Osteoblast (primary cell): ENCODE measurements at regions not wholly inside any gene's neighbourhood (a gene's known extent, or its start where the extent isn't known, plus 50 kb on each side); places are given as distances from the start of the nearest gene placed in this dataset.
"Not testable (repeated sequence)": the region's sequence is repeated elsewhere in the genome, so short reads cannot be mapped to it uniquely, and the experiment has no call there.

Experiments
- DNase-seq: peaks from one replicate; pipeline ENCODE4 v3.0.0; 2011; ENCODE audit warnings: low spot score, mixed read lengths; ENCODE audit not compliant: insufficient read length; ENCODE audit errors: missing footprints
- H2AFZ ChIP-seq: 2 replicates; pipeline ENCODE4 v1.6.0; 2011; ENCODE audit warnings: mild to moderate bottlenecking, low read length
- H3K27ac ChIP-seq: 2 replicates; pipeline ENCODE4 v1.5.1; 2011; ENCODE audit warnings: mild to moderate bottlenecking, low read depth, low read length, moderate library complexity
- H3K27me3 ChIP-seq: 2 replicates; pipeline ENCODE4 v1.6.0; 2012; ENCODE audit warnings: mild to moderate bottlenecking, control low read depth, inconsistent platforms, low read length, moderate library complexity; ENCODE audit not compliant: insufficient read depth
- H3K36me3 ChIP-seq: 2 replicates; pipeline ENCODE4 v1.5.1; 2011; ENCODE audit warnings: mild to moderate bottlenecking, low read length, control low read depth, moderate library complexity; ENCODE audit not compliant: insufficient read depth
- H3K4me1 ChIP-seq: 2 replicates; pipeline ENCODE4 v1.5.1; 2011; ENCODE audit warnings: mild to moderate bottlenecking, low read length, control low read depth, moderate library complexity; ENCODE audit not compliant: insufficient read depth
- H3K4me2 ChIP-seq: 2 replicates; pipeline ENCODE4 v1.6.0; 2011; ENCODE audit warnings: mild to moderate bottlenecking, low read length; ENCODE audit not compliant: insufficient read depth
- H3K4me3 ChIP-seq: fragments of 200-600 bp; sonication (generic); 3 replicates; pipeline ENCODE4 v1.5.1; 2012; ENCODE audit warnings: mild to moderate bottlenecking, low read length, inconsistent platforms; ENCODE audit not compliant: insufficient read depth
- H3K79me2 ChIP-seq: 2 replicates; pipeline ENCODE4 v1.6.0; 2012; ENCODE audit warnings: mild to moderate bottlenecking, low read length, control low read depth, inconsistent platforms; ENCODE audit not compliant: insufficient read depth
- H3K9me3 ChIP-seq: 2 replicates; pipeline ENCODE4 v1.5.1; 2011; ENCODE audit warnings: low read depth, low read length, control low read depth
- H4K20me1 ChIP-seq: 2 replicates; pipeline ENCODE4 v1.6.0; 2012; ENCODE audit warnings: mild to moderate bottlenecking, low read length, control low read depth; ENCODE audit not compliant: insufficient read depth
- TF ChIP-seq, protein P1 (sequence below): IDR thresholded peaks from 2 replicates; pipeline ENCODE4 v1.5.1; 2011; ENCODE audit warnings: mild to moderate bottlenecking, low read depth, low read length, moderate library complexity; ENCODE audit errors: extremely low read depth

DNA sequence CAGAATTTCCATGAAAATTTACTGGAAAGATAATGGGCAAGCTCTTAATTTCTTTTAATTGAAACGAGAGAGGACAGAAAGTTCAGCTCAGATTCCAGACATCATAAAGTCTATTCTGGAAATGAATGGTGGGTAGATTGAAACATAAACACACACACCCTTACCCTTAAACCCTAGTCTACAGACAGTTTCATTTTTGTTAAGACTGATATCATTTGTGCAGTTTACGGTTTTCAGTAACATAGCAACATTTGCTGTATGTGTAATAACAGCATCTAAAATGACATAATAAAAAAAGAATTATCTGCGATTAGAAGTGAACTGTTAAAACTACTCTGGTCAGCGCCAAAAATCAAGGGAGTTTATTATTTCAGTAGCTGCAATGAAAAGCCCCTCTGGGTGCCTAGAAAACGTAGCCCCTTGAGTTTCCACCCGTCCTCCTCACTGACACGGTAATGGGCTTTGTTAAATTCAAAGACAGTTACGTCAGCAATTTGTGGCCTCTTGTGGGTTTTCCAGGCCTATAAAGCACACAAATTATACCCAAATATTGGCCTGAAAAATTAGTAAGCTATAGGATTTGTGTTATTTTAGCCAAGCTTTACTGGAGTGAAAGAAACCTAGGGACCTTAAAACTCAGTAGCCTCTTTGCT is 520.6 kb upstream of the SOX9 start:
- Histone ChIP-seq H3K36me3 (no peaks in the 10 kb centered on the region), H3K27me3 (no peaks in the 10 kb centered on the region), H3K27ac (no peak overlapping the region), H3K9me3 (no peaks in the 10 kb centered on the region), H3K4me1 (no peaks in the 10 kb centered on the region), H2AFZ (no peak overlapping the region), H3K79me2 (no peaks in the 10 kb centered on the region), H3K4me2 (no peak overlapping the region), H3K4me3 (no peak overlapping the region), H4K20me1 (no peaks in the 10 kb centered on the region)
- TF ChIP-seq, protein P1, sequence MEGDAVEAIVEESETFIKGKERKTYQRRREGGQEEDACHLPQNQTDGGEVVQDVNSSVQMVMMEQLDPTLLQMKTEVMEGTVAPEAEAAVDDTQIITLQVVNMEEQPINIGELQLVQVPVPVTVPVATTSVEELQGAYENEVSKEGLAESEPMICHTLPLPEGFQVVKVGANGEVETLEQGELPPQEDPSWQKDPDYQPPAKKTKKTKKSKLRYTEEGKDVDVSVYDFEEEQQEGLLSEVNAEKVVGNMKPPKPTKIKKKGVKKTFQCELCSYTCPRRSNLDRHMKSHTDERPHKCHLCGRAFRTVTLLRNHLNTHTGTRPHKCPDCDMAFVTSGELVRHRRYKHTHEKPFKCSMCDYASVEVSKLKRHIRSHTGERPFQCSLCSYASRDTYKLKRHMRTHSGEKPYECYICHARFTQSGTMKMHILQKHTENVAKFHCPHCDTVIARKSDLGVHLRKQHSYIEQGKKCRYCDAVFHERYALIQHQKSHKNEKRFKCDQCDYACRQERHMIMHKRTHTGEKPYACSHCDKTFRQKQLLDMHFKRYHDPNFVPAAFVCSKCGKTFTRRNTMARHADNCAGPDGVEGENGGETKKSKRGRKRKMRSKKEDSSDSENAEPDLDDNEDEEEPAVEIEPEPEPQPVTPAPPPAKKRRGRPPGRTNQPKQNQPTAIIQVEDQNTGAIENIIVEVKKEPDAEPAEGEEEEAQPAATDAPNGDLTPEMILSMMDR, result no peak
- peak; percentile 8 for DNase-seq

DNA sequence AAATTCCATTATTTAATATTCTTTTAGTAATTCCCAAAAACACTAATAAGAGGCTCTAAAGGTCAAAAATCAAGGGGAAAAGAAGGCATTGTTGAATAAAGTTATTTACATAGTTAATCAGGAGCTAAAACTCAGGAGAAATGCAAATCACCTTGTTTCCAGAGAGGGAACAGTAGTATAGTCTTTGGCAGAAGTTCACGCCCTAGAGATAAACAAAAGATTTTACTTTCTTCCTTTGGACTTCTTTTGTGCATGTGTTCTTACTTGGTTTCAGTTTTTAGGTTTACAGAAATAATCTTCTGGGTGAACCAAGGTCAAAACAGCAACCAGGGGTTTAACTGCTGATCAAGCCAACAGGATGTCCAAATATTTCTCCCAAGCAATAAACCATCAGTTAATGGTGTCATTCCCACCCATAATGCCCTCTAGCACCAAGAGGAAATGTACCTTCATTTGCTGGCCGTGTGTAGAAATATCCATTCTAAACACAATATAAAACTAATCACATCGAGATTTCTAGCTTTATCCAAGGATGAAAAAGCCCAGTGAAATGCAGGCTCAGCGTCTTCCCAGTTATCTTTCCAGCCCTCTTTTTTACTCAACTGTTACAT is 518.8 kb upstream of the SOX9 start:
- Histone ChIP-seq H3K4me2 (no peak overlapping the region), H3K27me3 (no peaks in the 10 kb centered on the region), H4K20me1 (no peaks in the 10 kb centered on the region), H3K36me3 (no peaks in the 10 kb centered on the region), H3K4me3 (no peak overlapping the region), H3K27ac (no peak overlapping the region), H2AFZ (no peak overlapping the region), H3K79me2 (no peaks in the 10 kb centered on the region), H3K9me3 (no peaks in the 10 kb centered on the region), H3K4me1 (no peaks in the 10 kb centered on the region)
- no peak for DNase-seq
- TF ChIP-seq, protein P1, result no peak

DNA sequence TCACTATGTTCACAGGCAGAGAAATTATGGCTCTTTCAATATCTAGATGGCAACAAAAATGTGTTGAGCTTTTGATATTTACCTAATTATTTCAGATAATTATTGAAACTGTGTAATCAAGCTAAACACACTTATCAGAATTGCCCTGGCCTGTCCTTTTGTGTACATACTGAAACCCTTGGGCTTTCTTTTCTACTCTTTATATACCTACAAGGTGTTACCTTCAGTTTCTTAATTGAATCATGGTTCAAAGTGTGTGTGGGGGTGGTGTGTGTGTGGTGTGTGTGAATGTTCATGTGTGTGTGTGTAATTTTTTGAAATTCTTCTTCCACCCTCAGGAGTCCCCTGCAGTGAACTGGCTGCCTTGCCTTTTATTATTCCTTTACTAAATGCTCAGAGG is 506.8 kb upstream of the SOX9 start:
- TF ChIP-seq, protein P1, result no peak
- H3K27me3 ChIP-seq, result no peaks in the 10 kb centered on the region
- no peak overlapping the region for H3K27ac ChIP-seq
- no peaks in the 10 kb centered on the region for H3K4me1 ChIP-seq
- no peak for DNase-seq
- no peak overlapping the region for H2AFZ ChIP-seq
- peaks cover 3% of the 10 kb centered on the region for H3K9me3 ChIP-seq
- no peaks in the 10 kb centered on the region for H3K79me2 ChIP-seq
- H4K20me1 ChIP-seq, result no peaks in the 10 kb centered on the region
- no peak overlapping the region for H3K4me2 ChIP-seq
- no peak overlapping the region for H3K4me3 ChIP-seq
- H3K36me3 ChIP-seq, result no peaks in the 10 kb centered on the region

DNA sequence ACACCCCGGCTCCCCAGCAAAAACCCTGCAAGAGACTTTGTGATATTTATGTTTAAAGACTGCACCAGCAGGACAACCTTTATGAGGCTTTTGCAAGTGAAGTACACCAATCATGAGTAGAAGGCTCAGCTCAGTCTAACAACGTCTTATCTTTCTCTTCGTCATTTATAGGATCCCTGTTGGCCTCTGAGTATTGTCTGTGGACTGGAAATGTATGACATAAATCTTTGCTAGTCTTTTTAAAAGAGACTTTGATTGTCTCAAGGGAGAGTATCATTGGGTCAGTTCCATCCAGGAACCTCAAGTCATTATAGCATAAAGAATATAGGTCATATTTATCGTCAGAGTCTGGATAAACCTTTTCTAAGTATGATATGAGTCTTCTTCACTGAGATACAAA is 505.0 kb upstream of the SOX9 start:
- H3K9me3 ChIP-seq, result peaks cover 3% of the 10 kb centered on the region
- H3K27ac ChIP-seq, result no peak overlapping the region
- H3K36me3 ChIP-seq, result no peaks in the 10 kb centered on the region
- H4K20me1 ChIP-seq, result no peaks in the 10 kb centered on the region
- no peaks in the 10 kb centered on the region for H3K27me3 ChIP-seq
- no peak overlapping the region for H2AFZ ChIP-seq
- no peaks in the 10 kb centered on the region for H3K4me1 ChIP-seq
- TF ChIP-seq, protein P1, result no peak
- no peaks in the 10 kb centered on the region for H3K79me2 ChIP-seq
- H3K4me3 ChIP-seq, result no peak overlapping the region
- no peak for DNase-seq
- H3K4me2 ChIP-seq, result no peak overlapping the region

DNA sequence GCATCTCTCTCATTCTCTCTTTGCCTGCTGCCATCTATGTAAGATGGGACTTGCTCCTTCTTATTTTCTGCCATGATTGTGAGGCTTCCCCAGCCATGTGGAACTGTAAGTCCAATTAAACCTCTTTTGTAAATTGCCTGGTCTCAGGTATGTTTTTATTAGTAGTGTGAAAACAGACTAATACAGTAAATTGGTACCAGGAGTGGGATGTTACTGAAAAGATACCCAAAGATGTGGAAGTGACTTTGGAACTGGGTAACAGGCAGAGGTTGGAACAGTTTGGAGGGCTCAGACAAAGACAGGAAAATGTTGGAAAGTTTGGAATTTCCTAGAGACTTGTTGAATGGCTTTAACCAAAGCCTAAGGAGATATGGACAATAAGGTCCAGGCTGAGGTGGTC is 503.1 kb upstream of the SOX9 start:
- not testable (repeated sequence) for H3K4me2 ChIP-seq, DNase-seq, H3K36me3 ChIP-seq, H2AFZ ChIP-seq, H3K9me3 ChIP-seq, H3K79me2 ChIP-seq, H3K4me3 ChIP-seq, H3K27me3 ChIP-seq, H4K20me1 ChIP-seq, H3K27ac ChIP-seq, H3K4me1 ChIP-seq
